Ammon's horn (tissue), 1 donor: ENCODE measurements at regions not wholly inside any gene's neighbourhood (a gene's known extent, or its start where the extent isn't known, plus 50 kb on each side); places are given as distances from the start of the nearest gene placed in this dataset.
"Not testable (repeated sequence)": the region's sequence is repeated elsewhere in the genome, so short reads cannot be mapped to it uniquely, and the experiment has no call there.

Experiments
- DNase-seq: peaks from one replicate; pipeline ENCODE4 v3.0.0-alpha.2; 2016; ENCODE audit warnings: low spot score

- no peak for DNase-seq
Measured at GRCh38 chr1:104322131-104322530, 572.4 kb downstream of the AMY1C start.

GRCh38 chr1:104329278-104329677, 579.6 kb downstream of the AMY1C start:
- no peak for DNase-seq

- DNase-seq: no peak
Measured at GRCh38 chr1:104331763-104332162, 582.1 kb downstream of the AMY1C start.

- not testable (repeated sequence) for DNase-seq
Measured at GRCh38 chr1:104337927-104338326, 588.2 kb downstream of the AMY1C start.

- no peak for DNase-seq
Measured at GRCh38 chr1:104341944-104342343, 592.2 kb downstream of the AMY1C start.

GRCh38 chr1:104348277-104348676, 598.6 kb downstream of the AMY1C start:
- no peak for DNase-seq

GRCh38 chr1:104353580-104353979, 603.9 kb downstream of the AMY1C start:
- no peak for DNase-seq

- DNase-seq: no peak
Measured at GRCh38 chr1:104358086-104358485, 608.4 kb downstream of the AMY1C start.

- DNase-seq: no peak
Measured at GRCh38 chr1:104358621-104359020, 608.9 kb downstream of the AMY1C start.

- no peak for DNase-seq
Measured at GRCh38 chr1:104378414-104378813, 628.7 kb downstream of the AMY1C start.

- DNase-seq: no peak
Measured at GRCh38 chr1:104380003-104380402, 630.3 kb downstream of the AMY1C start.

GRCh38 chr1:104387716-104388508, 638.2 kb downstream of the AMY1C start:
- no peak for DNase-seq

- no peak for DNase-seq
Measured at GRCh38 chr1:104392552-104392951, 642.9 kb downstream of the AMY1C start.

GRCh38 chr1:104402178-104402577, 652.5 kb downstream of the AMY1C start:
- DNase-seq: no peak

GRCh38 chr1:104403883-104404282, 654.2 kb downstream of the AMY1C start:
- no peak for DNase-seq

- DNase-seq: no peak
Measured at GRCh38 chr1:104406728-104407127, 657.0 kb downstream of the AMY1C start.

GRCh38 chr1:104408268-104408667, 658.6 kb downstream of the AMY1C start:
- no peak for DNase-seq

GRCh38 chr1:104435255-104435654, 685.6 kb downstream of the AMY1C start:
- no peak for DNase-seq

- no peak for DNase-seq
Measured at GRCh38 chr1:104440011-104440410, 690.3 kb downstream of the AMY1C start.

- DNase-seq: no peak
Measured at GRCh38 chr1:104456724-104457123, 707.0 kb downstream of the AMY1C start.

GRCh38 chr1:104459886-104460285, 710.2 kb downstream of the AMY1C start:
- no peak for DNase-seq

GRCh38 chr1:104460880-104461279, 711.2 kb downstream of the AMY1C start:
- no peak for DNase-seq

GRCh38 chr1:104463126-104463697, 713.5 kb downstream of the AMY1C start:
- no peak for DNase-seq

GRCh38 chr1:104466068-104466467, 716.4 kb downstream of the AMY1C start:
- DNase-seq: no peak
